CD4-positive, alpha-beta T cell treated with Interleukin-4 for 4 hours (primary cell): ENCODE measurements at regions not wholly inside any gene's neighbourhood (a gene's known extent, or its start where the extent isn't known, plus 50 kb on each side); places are given as distances from the start of the nearest gene placed in this dataset.
"Not testable (repeated sequence)": the region's sequence is repeated elsewhere in the genome, so short reads cannot be mapped to it uniquely, and the experiment has no call there.

Source experiments
- DNase-seq: peaks from one replicate; pipeline ENCODE4 v3.0.0-alpha.2; 2020

- no peak for DNase-seq
Measured at GRCh38 chr9:75626860-75627259, 263.6 kb upstream of the PCSK5 start.

GRCh38 chr9:75628952-75629351 lies 261.5 kb upstream of the PCSK5 start:
- DNase-seq: no peak

GRCh38 chr9:75633451-75634057 lies 256.9 kb upstream of the PCSK5 start:
- no peak for DNase-seq

- DNase-seq: no peak
Measured at GRCh38 chr9:75636427-75637045, 253.9 kb upstream of the PCSK5 start.

- no peak for DNase-seq
Measured at GRCh38 chr9:75639971-75640610, 250.4 kb upstream of the PCSK5 start.

GRCh38 chr9:75642522-75642921 lies 248.0 kb upstream of the PCSK5 start:
- DNase-seq: no peak

GRCh38 chr9:75644649-75645048 lies 245.8 kb upstream of the PCSK5 start:
- no peak for DNase-seq

GRCh38 chr9:75648034-75648433 lies 242.4 kb upstream of the PCSK5 start:
- DNase-seq: no peak

GRCh38 chr9:75649060-75649459 lies 241.4 kb upstream of the PCSK5 start:
- DNase-seq: no peak

- DNase-seq: no peak
Measured at GRCh38 chr9:75651709-75652108, 238.8 kb upstream of the PCSK5 start.

- no peak for DNase-seq
Measured at GRCh38 chr9:75653335-75653734, 237.1 kb upstream of the PCSK5 start.

- DNase-seq: no peak
Measured at GRCh38 chr9:75653750-75654149, 236.7 kb upstream of the PCSK5 start.

GRCh38 chr9:75657015-75657414 lies 233.5 kb upstream of the PCSK5 start:
- DNase-seq: no peak

GRCh38 chr9:75658301-75658905 lies 232.1 kb upstream of the PCSK5 start:
- no peak for DNase-seq

GRCh38 chr9:75664597-75664996 lies 225.9 kb upstream of the PCSK5 start:
- DNase-seq: no peak

- no peak for DNase-seq
Measured at GRCh38 chr9:75666856-75667554, 223.5 kb upstream of the PCSK5 start.

GRCh38 chr9:75669721-75670120 lies 220.8 kb upstream of the PCSK5 start:
- no peak for DNase-seq

GRCh38 chr9:75671354-75671753 lies 219.1 kb upstream of the PCSK5 start:
- no peak for DNase-seq

GRCh38 chr9:75672478-75672877 lies 218.0 kb upstream of the PCSK5 start:
- no peak for DNase-seq

GRCh38 chr9:75683591-75683990 lies 206.9 kb upstream of the PCSK5 start:
- no peak for DNase-seq

- DNase-seq: no peak
Measured at GRCh38 chr9:75685062-75685461, 205.4 kb upstream of the PCSK5 start.

- DNase-seq: no peak
Measured at GRCh38 chr9:75687359-75687953, 203.0 kb upstream of the PCSK5 start.

- not testable (repeated sequence) for DNase-seq
Measured at GRCh38 chr9:75690551-75690950, 199.9 kb upstream of the PCSK5 start.
